HG03575 (cell line): ENCODE measurements at regions not wholly inside any gene's neighbourhood (a gene's known extent, or its start where the extent isn't known, plus 50 kb on each side); places are given as distances from the start of the nearest gene placed in this dataset.

Source experiments
- ATAC-seq: cut with Tn5 transposase; IDR thresholded peaks from one replicate; pipeline ENCODE4 v1.9.1; 2021; ENCODE audit not compliant: unreplicated experiment, insufficient number of reproducible peaks, low FRiP score; ENCODE audit errors: extremely low read depth

DNA sequence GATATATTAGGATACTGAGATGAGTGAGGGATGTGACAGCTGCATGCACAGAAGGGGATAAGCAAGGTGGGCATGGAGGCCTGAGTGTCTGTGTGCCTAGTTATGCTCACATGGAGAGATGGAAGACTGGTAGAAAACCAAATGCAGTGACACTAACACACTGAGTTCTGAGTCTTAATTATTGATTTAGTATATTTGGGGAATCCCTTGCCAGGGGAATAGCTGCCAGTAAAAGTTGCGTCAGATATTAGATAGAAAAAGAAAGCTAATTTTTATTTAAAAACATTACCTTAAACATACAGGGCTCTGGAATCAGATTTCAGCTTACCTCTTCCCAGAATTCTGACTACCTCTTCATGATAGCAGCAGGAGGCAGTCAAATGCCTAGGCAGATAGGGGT, 620.5 kb downstream of the METTL15 start:
- ATAC-seq: no peak

DNA sequence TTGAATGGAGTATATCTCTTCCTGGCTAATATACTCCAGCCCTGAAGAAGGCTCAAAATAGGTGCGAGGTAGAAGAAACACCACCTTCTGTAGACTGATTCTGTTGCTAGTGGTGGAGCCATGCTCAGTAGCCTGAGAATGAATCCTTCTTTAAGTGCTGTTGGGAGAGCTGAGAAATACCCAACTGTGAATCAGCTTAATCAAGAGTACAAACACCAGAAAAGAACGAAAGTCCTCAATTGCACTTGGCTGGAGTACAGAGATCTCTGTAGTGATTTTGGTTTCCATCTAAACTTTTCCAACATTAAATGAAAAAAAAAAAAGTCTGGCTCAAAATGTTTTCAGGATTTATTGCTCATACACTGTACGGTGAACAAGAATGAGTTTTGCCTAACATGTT, 619.1 kb downstream of the METTL15 start:
- ATAC-seq: no peak

DNA sequence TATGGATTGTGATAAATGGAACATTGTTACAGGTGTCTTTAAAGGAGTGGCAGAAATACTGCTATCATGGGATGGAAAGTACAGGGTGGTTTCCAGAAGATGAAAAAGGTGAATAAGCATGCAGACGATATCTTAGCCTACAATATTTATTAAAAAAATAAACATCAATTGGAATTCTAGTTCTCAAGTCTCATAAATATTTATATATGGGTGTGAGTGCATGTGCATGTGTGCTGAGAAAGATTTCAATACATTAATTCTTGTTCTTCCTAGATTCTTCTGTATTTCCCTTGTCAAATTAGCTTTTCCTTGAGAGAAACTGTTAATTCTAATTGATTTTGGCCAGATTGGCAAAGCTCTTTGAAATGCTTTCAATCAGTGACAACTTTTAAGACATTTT, 618.2 kb downstream of the METTL15 start:
- no peak for ATAC-seq

DNA sequence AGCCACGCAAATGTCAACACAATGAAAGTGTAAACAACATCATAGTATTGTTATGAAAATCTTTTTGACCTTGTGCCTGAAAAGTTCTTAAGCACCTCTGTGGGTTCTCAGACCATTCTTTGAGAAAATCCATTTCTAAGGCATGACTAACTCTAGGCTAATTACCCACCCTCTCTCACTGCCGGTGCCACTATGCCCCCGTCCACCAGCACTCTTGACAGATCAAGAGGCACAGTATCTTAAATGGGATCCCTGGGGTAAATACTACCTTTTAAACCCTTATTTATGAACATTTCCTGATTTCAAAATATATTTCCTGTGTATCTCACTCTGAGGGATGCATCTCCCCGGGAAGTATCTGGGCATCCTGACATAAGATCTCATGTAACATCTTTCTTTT, 607.5 kb downstream of the METTL15 start:
- no peak for ATAC-seq

DNA sequence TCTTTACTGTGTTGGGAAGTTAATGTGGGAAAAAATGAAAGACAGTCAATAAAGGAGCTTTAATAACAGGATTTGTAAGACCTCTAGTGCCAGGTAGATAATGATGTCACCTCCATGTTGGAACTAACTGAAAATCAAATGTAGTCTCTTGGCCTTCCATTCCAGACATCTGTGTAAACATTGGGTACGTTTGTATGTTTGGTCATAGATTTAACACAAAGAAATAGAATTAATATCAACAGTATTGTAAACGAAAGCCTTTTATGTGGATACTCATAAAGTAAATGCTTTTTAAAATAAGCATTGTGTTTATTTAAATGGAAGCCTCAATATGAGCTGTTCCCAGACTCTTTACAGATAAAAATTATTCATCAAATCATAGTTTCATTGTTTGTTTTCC, 605.7 kb downstream of the METTL15 start:
- ATAC-seq: no peak

DNA sequence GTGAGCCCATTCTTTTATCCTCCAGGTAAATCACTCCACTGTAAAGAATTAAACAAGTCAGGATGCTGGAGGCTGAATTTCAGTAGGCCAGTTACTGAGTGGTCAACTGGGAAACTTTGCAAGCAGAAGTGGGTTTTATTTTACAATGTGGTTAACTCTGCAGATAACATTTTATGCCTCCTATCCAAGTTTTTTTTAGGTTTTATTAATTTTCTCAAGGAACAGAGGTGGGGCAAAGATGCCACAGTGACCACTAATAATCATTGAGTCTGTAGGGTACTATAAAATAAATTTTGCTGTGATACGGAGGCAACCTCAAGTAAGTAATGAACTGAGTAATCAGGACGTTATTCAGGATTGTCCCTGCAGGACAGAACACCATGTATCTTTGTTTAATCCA, 599.9 kb downstream of the METTL15 start:
- no peak for ATAC-seq

DNA sequence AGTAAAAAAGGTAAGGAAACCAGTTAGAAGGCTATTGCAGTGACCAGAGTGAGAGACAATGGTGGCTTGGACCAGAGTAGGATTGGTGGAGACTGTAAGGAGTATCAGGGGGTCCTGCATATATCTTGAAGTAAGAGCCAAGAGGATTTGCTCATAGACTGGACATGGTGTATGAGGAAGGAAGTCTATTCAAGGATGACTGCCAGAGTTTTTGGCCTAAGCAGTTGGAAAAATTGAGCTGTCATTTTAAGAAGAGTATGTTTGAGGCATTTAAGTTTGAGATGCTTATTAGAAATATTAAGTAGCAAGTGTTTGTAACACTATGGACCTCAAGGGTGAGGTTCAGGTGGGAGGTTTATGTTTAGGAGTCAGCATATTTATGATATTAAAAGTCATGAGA, 596.6 kb downstream of the METTL15 start:
- no peak for ATAC-seq

DNA sequence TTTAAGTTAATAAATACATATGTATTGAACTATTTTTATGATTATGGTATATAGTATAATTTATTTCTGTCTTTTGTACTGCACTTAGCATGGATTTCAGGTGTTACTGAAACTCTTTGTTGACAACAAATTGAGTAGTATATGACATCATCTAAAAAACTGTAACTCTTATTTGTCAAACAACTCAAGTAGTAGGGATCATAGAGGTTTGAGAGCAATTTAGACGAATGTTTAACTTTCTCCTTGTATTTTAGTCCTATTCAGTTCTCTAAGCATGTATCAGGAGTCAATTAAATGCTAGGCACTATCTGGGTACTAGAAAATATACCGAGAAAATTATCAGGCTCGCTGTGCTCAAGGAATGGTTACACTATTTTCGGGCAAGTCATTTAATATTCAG, 595.2 kb downstream of the METTL15 start:
- ATAC-seq: no peak

DNA sequence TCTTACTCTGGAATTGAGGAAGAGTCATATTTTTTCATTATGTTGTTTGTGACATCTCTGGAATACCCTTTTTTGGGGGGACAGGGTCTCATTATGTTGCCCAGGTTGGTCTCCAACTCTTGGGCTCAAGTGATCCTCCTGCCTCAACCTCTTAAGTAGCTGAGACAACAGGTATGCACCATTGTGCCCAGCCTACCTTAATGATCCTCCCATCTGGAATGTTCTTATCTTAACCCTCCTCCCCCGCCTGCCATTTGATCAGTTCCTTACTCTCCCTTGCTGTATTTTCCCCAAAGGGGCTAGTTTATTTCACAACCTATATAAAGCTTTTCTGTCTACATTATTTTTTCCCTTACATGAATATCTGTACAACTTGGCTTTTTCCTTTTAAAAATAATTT, 594.7 kb downstream of the METTL15 start:
- no peak for ATAC-seq

DNA sequence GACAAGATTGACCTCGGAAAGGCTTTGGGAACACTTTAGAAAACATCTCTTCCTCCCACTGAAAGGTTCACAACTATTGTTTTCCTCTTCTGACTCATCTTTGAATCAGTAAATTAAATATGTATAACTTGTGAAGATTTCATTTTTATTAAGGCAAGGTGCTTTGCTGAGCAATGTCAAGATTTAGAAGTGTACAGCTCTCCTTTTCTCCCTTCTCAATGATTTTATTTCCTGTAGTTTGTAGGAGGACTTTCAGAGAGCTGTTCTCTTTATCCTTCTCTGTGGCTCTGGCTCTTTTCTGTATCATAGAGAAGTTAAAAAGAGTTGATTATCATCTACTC, 594.2 kb downstream of the METTL15 start:
- ATAC-seq: no peak

DNA sequence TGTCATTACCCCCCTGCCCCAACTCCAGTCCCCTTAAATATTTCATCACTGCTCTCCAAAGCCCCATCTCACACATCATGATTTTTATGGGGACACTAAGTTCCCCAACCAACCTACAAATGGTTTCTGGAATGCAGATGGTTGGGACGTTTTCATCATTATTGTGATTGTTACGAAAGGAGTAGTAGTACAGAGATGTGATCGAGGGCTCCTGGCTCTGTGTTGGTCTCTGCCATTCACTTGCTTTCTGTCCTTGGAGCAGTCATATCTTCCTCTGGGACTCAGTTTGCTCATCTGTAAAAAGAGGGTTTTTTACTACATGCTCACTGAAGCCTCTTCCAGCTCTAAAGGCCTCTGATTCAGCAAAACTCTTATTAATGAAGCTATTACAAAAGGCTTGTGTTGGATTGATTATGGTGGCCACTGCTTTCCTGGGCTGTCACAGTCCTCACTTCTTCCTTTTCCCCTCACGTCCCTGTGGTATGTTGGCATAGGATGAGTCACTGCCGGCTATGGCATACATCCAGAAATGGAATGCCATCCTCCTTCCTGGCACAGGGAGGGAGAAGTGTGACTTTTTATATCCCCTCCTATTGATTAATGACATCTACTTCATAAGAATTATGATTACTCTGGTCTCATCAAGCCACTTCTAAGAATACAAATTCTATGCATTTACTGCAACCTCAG, 593.7 kb downstream of the METTL15 start:
- ATAC-seq: no peak

DNA sequence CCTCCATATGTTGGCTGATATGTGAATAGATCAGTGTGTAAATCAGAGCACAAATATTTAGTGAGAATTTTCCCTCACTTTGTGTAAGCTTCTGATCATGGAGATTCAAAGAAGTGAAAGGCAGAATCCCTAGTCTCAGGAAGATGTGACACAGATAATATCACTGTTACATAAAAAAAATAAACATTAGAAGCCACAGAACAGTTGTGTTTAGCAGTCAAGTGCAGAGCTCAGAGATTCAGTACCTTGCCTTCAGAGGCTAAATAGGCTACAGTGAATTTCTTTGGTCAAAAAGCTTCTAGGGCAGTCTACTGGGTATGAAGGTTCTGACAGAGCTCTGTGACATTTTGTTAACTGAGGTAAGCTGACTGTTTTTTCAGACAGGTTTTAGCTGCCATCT, 591.5 kb downstream of the METTL15 start:
- ATAC-seq: no peak

DNA sequence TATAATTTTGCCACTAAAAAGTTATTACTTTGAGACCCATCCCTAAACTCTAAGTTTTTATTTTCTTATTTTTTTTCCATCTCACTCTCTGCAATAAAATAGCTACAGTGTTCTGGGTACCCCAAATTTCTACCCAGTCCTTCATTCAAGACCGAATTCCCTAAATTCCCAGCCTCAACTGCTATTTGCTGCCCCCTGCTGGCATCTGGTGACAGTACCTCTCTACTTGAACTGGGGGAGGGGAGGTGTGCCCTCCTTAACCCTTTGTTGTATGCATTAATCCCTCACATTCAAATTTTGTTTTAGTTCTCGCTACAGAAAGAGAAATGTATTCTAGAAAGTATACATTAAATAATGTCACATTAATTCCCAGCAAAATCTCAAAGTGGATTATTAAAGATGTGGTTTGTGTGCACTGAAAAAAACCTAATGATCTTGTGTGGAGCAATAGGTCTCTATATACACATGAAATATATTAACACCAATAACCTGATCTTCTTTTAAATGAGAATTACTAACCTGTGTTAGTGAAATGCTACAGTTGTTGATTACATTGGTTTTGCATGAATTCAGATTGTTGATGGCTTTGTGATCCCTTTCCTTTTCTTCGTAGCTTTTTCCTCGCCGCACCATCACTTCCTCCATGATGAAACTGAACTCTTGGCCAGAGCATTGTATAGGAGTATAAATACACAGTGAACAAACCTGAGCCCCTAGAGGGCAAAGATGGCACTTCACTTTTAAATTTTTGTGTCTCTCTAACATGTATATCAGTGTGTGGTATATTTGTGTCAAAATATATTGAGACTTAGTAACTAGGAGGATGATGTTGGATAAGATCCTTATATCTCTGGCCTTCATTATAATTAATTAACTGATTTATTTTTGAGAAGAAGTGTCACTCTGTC, 590.0 kb downstream of the METTL15 start:
- no peak for ATAC-seq

DNA sequence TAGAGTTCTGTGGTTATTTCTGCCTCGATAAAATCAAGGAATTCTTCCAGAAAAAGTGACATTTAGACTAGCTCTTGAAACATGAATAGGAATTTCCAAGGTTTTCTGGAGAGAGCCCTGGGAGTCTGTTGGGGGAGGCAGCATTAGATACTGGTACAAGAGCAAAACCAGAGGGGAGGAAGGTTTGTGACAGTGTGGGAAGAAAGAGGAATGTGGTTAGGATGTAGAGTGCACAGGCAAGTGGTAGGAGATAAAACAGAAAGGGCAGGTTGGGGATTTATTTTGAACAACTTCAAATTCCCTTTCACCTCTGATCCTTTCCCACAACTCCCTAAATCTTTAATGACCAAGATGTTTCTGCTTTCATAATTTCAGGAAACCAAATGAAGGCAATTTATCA, 588.4 kb downstream of the METTL15 start:
- ATAC-seq: no peak

DNA sequence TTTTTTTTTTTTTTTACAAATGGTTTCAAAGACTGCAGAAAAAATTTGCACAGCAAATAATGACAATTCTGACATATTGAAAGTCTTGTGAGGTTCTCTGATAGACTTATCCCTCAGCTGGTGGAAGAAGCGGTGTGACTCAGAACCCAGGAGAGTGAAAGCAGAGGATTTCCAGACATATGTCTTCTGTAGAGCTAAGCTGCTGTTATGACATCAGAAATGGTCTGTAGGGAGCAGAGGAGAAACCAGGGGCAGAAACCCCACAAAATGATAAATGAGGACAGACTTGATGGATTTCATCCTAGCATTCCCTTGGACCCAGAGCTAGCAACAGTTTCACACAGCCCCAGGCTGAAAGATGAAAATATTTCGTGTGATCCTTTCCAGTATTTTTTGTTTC, 582.6 kb downstream of the METTL15 start:
- ATAC-seq: no peak

DNA sequence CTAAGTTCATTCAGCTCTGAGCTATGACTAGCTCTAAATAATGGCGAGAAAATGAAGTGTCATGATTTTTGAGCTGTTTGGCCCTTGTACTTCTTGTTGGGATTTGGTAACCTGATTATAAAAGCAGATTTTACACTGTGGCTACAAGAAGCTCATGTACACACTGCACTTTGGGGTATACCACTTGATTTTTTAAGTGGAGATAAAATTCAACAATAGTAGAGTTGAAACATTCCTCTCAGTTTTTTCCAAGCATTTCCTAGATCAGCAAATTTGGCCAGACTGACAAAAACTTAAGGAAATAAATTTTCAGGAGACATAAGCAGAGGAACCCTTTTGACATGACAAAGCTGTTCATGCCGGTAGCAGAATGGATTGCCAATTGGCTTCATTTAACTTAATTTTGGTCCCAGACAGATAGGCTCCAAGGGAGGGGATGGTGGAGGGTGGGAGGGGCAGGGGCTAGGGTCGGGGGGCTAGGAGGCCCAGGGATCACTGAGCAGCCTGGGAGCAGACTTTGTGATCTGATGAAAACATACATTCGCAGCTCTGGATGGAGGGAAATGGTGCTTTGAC, 575.9 kb downstream of the METTL15 start:
- no peak for ATAC-seq

DNA sequence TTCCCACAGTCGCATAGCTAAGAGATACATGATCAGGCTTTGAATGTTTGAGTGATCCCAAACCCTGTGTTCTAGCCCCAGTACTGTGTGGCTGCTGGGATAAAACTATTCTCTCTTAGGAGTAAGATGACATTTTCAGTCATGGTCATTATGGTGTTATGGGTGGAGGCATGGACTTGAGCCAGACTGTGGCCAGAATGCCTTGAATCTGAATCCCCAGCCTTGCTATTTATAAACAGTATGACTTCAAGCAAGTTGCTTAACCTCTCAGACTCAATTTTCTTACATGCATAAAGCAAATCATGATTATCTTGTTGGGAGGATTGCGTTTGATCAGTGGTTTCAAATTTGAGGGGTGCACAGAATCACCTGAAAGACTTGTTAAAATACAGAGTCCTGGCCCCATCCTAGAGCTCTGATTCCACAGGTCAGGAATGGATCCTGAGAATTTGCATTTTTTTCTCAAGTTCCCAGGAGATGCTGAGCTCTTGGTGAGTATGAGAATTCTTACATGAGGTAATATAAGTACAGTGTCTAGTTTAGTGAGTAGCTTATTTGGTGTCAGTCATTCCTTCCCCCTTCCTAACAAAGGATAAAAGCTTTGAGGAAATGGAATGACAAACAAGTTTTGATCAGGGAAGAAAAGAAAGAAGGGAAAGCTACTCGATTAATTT, 571.7 kb downstream of the METTL15 start:
- no peak for ATAC-seq

DNA sequence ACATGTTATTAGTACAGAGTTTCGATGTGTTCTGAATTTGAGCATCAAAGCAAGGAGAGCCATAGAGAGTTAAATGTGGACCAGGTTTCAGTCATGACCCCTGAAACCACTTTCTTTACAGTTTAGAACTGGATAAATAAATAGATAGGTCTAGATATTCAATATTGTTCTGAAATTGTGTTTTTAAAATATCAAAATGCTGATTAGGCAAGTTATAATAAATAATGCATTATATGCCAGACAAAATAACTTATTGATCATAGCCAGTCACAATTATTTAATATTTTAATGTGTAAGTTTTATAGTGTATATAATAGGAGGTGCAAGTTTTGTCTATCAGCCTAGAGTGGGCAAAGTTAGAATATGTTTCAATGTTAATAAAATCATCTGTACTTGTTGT, 569.5 kb downstream of the METTL15 start:
- no peak for ATAC-seq

DNA sequence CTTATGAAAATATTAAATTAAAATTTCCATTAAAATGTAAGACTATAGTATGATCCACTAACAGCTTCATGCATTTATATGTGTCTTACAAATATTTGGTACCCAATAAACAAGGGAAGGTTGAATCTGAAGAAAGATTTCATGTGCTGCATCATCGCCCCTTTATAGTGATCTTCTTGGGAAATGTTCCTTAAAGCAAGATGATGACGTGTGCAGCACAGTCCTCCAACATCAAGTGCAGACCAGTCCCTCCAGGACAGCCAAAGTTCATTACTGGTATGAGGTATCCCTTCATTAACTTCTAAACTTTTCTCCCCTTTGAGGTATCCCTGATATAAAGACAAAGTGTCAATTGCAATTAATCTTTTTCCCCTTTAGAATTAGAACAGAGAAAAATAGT, 567.0 kb downstream of the METTL15 start:
- ATAC-seq: no peak
